Hepatocyte (in vitro differentiated cells): ENCODE measurements at regions not wholly inside any gene's neighbourhood (a gene's known extent, or its start where the extent isn't known, plus 50 kb on each side); places are given as distances from the start of the nearest gene placed in this dataset.
A peak's percentile ranks its signal among the peaks of the same experiment; 100 is the strongest.
"Not testable (repeated sequence)": the region's sequence is repeated elsewhere in the genome, so short reads cannot be mapped to it uniquely, and the experiment has no call there.

Experiments used
- DNase-seq: peaks from one replicate; pipeline ENCODE4 v3.0.0-alpha.2; 2016; ENCODE audit warnings: low spot score
- H2AFZ ChIP-seq: fragments of 200-600 bp; sonication (generic); 2 replicates; pipeline ENCODE4 v1.6.0; 2016; ENCODE audit warnings: antibody characterized with exemption, mild to moderate bottlenecking
- H3K27ac ChIP-seq: fragments of 200-600 bp; sonication (generic); 2 replicates; pipeline ENCODE4 v1.5.1; 2016; ENCODE audit warnings: mild to moderate bottlenecking
- H3K27me3 ChIP-seq: fragments of 200-600 bp; sonication (generic); 2 replicates; pipeline ENCODE4 v1.6.1; 2016
- H3K36me3 ChIP-seq: fragments of 200-600 bp; sonication (generic); replicated peaks from 2 replicates; pipeline ENCODE4 v1.5.1; 2016; ENCODE audit warnings: low read depth; ENCODE audit not compliant: insufficient read depth
- H3K4me1 ChIP-seq: fragments of 200-600 bp; sonication (generic); 2 replicates; pipeline ENCODE4 v1.5.1; 2016; ENCODE audit warnings: mild to moderate bottlenecking, moderate library complexity; ENCODE audit not compliant: insufficient read depth
- H3K4me2 ChIP-seq: fragments of 200-600 bp; sonication (generic); 2 replicates; pipeline ENCODE4 v1.6.0; 2016
- H3K4me3 ChIP-seq: fragments of 200-600 bp; sonication (generic); 2 replicates; pipeline ENCODE4 v1.5.1; 2016; ENCODE audit warnings: mild to moderate bottlenecking
- H3K79me2 ChIP-seq: fragments of 200-600 bp; sonication (generic); 2 replicates; pipeline ENCODE4 v1.6.0; 2017; ENCODE audit warnings: mild to moderate bottlenecking
- H3K9me2 ChIP-seq: fragments of 200-600 bp; sonication (generic); replicated peaks from 2 replicates; pipeline ENCODE4 v1.6.0; 2017; ENCODE audit warnings: mild to moderate bottlenecking; ENCODE audit not compliant: insufficient read depth
- H3K9me3 ChIP-seq: fragments of 200-600 bp; sonication (generic); 2 replicates; pipeline ENCODE4 v1.5.1; 2016; ENCODE audit warnings: low read depth, mild to moderate bottlenecking
- H4K20me1 ChIP-seq: fragments of 200-600 bp; sonication (generic); 2 replicates; pipeline ENCODE4 v1.6.0; 2016; ENCODE audit warnings: mild to moderate bottlenecking; ENCODE audit not compliant: insufficient read depth, poor library complexity, severe bottlenecking
- EZH2 ChIP-seq: fragments of 200-600 bp; sonication (generic); IDR thresholded peaks from 2 replicates; pipeline ENCODE4 v1.6.1; 2016; ENCODE audit warnings: antibody characterized with exemption, mild to moderate bottlenecking, borderline replicate concordance
- EZH2phosphoT487 ChIP-seq: fragments of 200-600 bp; sonication (generic); IDR thresholded peaks from one replicate; pipeline ENCODE4 v1.6.1; 2018; ENCODE audit warnings: antibody characterized with exemption, mild to moderate bottlenecking, low read depth, moderate library complexity; ENCODE audit not compliant: unreplicated experiment, severe bottlenecking
- WGBS: methylation state at CpG from one replicate; pipeline ENCODE4 v1.1.6; 2016; ENCODE audit warnings: low lambda C conversion rate; ENCODE audit errors: missing lambda C conversion rate; 5-methylcytosine and 5-hydroxymethylcytosine counted together
- TF ChIP-seq, protein P1 (sequence below): fragments of 200-600 bp; sonication (generic); IDR thresholded peaks from 2 replicates; pipeline ENCODE4 v1.5.1; 2016; ENCODE audit warnings: antibody characterized with exemption, mild to moderate bottlenecking; ENCODE audit not compliant: poor library complexity

GRCh38 chr17:5763595-5764306 is 179.4 kb upstream of the NLRP1 start:
- Histone ChIP-seq H3K9me3 (no peaks in the 10 kb centered on the region), H3K9me2 (no peaks in the 10 kb centered on the region), H3K4me1 (no peaks in the 10 kb centered on the region), H4K20me1 (no peaks in the 10 kb centered on the region), H3K27me3 (peaks cover 24% of the 10 kb centered on the region), H3K4me3 (no peak overlapping the region), H3K4me2 (no peak overlapping the region), H3K79me2 (no peaks in the 10 kb centered on the region), H3K27ac (no peak overlapping the region), H2AFZ (no peak overlapping the region), H3K36me3 (no peaks in the 10 kb centered on the region)
- WGBS: 59% methylated on average over 14 of the region's 14 CpGs
- DNase-seq: no peak
- TF ChIP-seq EZH2phosphoT487: no peak
- TF ChIP-seq EZH2: no peak
- TF ChIP-seq, protein P1, sequence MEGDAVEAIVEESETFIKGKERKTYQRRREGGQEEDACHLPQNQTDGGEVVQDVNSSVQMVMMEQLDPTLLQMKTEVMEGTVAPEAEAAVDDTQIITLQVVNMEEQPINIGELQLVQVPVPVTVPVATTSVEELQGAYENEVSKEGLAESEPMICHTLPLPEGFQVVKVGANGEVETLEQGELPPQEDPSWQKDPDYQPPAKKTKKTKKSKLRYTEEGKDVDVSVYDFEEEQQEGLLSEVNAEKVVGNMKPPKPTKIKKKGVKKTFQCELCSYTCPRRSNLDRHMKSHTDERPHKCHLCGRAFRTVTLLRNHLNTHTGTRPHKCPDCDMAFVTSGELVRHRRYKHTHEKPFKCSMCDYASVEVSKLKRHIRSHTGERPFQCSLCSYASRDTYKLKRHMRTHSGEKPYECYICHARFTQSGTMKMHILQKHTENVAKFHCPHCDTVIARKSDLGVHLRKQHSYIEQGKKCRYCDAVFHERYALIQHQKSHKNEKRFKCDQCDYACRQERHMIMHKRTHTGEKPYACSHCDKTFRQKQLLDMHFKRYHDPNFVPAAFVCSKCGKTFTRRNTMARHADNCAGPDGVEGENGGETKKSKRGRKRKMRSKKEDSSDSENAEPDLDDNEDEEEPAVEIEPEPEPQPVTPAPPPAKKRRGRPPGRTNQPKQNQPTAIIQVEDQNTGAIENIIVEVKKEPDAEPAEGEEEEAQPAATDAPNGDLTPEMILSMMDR: no peak

- Histone ChIP-seq H3K9me2 (no peaks in the 10 kb centered on the region), H3K36me3 (no peaks in the 10 kb centered on the region), H4K20me1 (no peaks in the 10 kb centered on the region), H2AFZ (no peak overlapping the region), H3K27ac (no peak overlapping the region), H3K27me3 (peaks cover 22% of the 10 kb centered on the region), H3K79me2 (no peaks in the 10 kb centered on the region), H3K4me1 (no peaks in the 10 kb centered on the region), H3K4me2 (no peak overlapping the region), H3K4me3 (no peak overlapping the region), H3K9me3 (no peaks in the 10 kb centered on the region)
- TF ChIP-seq, protein P1: no peak
- no peak for TF ChIP-seq EZH2
- no peak for TF ChIP-seq EZH2phosphoT487
- WGBS: 73% methylated on average over 13 of the region's 13 CpGs
- no peak for DNase-seq
Measured at GRCh38 chr17:5769593-5770354, 185.5 kb upstream of the NLRP1 start.

DNA sequence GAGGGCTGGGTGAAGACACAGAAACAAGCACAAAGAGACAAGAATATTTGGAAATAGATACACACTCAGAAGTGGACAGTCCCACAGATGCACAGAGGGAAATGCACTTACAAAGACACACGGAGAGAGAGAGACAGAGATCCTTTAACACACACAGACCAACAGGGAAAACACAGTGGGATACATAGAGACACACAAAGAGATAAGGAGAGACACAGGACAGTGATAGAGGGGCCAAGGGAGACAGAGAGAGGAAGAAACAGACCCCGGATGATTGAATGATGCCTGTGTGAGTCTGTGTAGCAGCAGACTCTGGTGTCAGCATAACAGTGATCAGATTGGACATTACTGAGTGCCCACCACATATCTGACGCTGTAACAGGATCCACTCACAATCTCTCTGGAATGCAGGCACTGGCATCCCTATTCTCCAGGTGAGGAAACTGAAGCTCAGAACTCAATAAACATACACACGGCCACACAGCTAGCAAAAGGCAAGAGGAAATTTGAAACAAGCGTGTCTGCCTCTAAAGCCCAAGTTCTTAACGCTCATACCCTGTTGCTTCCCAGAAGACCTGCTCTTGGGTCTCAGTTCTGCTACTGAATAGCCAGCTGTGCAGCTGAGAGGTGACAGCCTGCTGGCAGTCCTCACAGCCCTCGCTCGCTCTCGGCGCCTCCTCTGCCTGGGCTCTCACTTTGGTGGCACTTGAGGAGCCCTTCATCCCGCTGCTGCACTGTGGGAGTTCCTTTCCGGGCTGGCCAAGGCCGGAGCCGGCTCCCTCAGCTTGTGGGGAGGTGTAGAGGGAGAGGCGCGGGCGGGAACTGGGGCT is 186.3 kb upstream of the NLRP1 start:
- H2AFZ ChIP-seq: peak overlapping the region; percentile 8

DNA sequence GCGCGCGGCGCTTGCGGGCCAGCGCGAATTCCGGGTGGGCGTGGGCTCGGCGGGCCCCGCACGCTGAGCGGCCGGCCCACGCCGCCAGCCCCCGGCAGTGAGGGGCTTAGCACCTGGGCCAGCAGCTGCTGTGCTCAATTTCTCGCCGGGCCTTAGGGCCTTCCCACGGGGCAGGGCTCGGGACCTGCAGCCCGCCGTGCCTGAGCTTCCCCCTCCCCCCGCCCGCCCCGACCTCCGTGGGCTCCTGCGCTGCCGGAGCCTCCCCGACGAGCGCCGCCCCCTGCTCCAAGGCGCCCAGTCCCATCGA is 186.9 kb upstream of the NLRP1 start:
- not testable (repeated sequence) for H3K4me3 ChIP-seq, DNase-seq, H3K9me2 ChIP-seq, H2AFZ ChIP-seq, H4K20me1 ChIP-seq, H3K27ac ChIP-seq, H3K9me3 ChIP-seq, H3K36me3 ChIP-seq, H3K79me2 ChIP-seq, H3K4me1 ChIP-seq
- 20% methylated on average over 7 of the region's 36 CpGs for WGBS
- H3K27me3 ChIP-seq: peaks cover 22% of the 10 kb centered on the region
- H3K4me2 ChIP-seq: peak overlapping the region; percentile 68

More for the DNA sequence above, 186.3 kb upstream of the NLRP1 start:
- Histone ChIP-seq H3K9me3 (no peaks in the 10 kb centered on the region), H3K4me3 (no peak overlapping the region), H3K79me2 (no peaks in the 10 kb centered on the region), H3K27me3 (peaks cover 22% of the 10 kb centered on the region), H3K9me2 (no peaks in the 10 kb centered on the region), H3K4me2 (peak overlapping the region; percentile 68), H4K20me1 (no peaks in the 10 kb centered on the region), H3K27ac (no peak overlapping the region), H3K4me1 (no peaks in the 10 kb centered on the region), H3K36me3 (no peaks in the 10 kb centered on the region)
- WGBS: 24% methylated on average over 17 of the region's 17 CpGs
- TF ChIP-seq EZH2phosphoT487 (no peak), EZH2 (no peak)
- TF ChIP-seq, protein P1: no peak
- no peak for DNase-seq

- H3K9me3 ChIP-seq, H2AFZ ChIP-seq, H3K9me2 ChIP-seq, H4K20me1 ChIP-seq, H3K4me3 ChIP-seq, H3K36me3 ChIP-seq, H3K4me1 ChIP-seq, H3K79me2 ChIP-seq, H3K27ac ChIP-seq, DNase-seq, H3K4me2 ChIP-seq: not testable (repeated sequence)
- WGBS: 93% methylated on average over 11 of the region's 11 CpGs
- H3K27me3 ChIP-seq: peaks cover 22% of the 10 kb centered on the region
Measured at GRCh38 chr17:5772017-5772416, 187.7 kb upstream of the NLRP1 start.
